DND-41 (cell line): ENCODE measurements at regions not wholly inside any gene's neighbourhood (a gene's known extent, or its start where the extent isn't known, plus 50 kb on each side); places are given as distances from the start of the nearest gene placed in this dataset.

Experiments
- ATAC-seq: fragments of 200-7000 bp; cut with Tn5 transposase; 3 replicates; pipeline ENCODE4 v1.9.1; 2021; ENCODE audit warnings: low read depth; ENCODE audit not compliant: insufficient read depth
- DNase-seq: peaks from one replicate; pipeline ENCODE4 v3.0.0-alpha.2; 2020
- H2AFZ ChIP-seq: 2 replicates; pipeline ENCODE4 v1.6.0; 2012; ENCODE audit warnings: low read depth, low read length
- H3K27ac ChIP-seq: 2 replicates; pipeline ENCODE4 v1.5.1; 2012; ENCODE audit warnings: low read length, inconsistent platforms
- H3K27me3 ChIP-seq: fragments of 200-600 bp; sonication (generic); 2 replicates; pipeline ENCODE4 v1.6.0; 2012; ENCODE audit warnings: low read length, mild to moderate bottlenecking, inconsistent platforms; ENCODE audit not compliant: insufficient read depth, poor library complexity
- H3K36me3 ChIP-seq: 2 replicates; pipeline ENCODE4 v1.5.1; 2012; ENCODE audit warnings: low read length, inconsistent platforms; ENCODE audit not compliant: insufficient read depth
- H3K4me1 ChIP-seq: 2 replicates; pipeline ENCODE4 v1.5.1; 2012; ENCODE audit warnings: mild to moderate bottlenecking, low read length; ENCODE audit not compliant: insufficient read depth
- H3K4me2 ChIP-seq: 2 replicates; pipeline ENCODE4 v1.6.0; 2012; ENCODE audit warnings: mild to moderate bottlenecking, moderate library complexity, low read length, inconsistent platforms; ENCODE audit not compliant: insufficient read depth
- H3K4me3 ChIP-seq, 2 experiments: fragments of 200-600 bp in 1 of 2; shearing (Covaris generic) in 1 of 2; 2 replicates each; pipeline ENCODE4 v1.5.1; 2012 to 2016; ENCODE audit warnings: inconsistent platforms in 2 of 2, low read length in 2 of 2, mild to moderate bottlenecking in 2 of 2, low read depth in 1 of 2, moderate library complexity in 1 of 2
- H3K79me2 ChIP-seq: 2 replicates; pipeline ENCODE4 v1.6.0; 2012; ENCODE audit warnings: low read length, inconsistent platforms; ENCODE audit not compliant: insufficient read depth
- H3K9ac ChIP-seq: 2 replicates; pipeline ENCODE4 v1.6.0; 2012; ENCODE audit warnings: low read depth, mild to moderate bottlenecking, inconsistent platforms, low read length, moderate library complexity
- H3K9me3 ChIP-seq: 2 replicates; pipeline ENCODE4 v1.5.1; 2012; ENCODE audit warnings: low read length, moderate library complexity, mild to moderate bottlenecking, inconsistent platforms; ENCODE audit not compliant: insufficient read depth, severe bottlenecking
- H4K20me1 ChIP-seq: 2 replicates; pipeline ENCODE4 v1.6.0; 2012; ENCODE audit warnings: low read length; ENCODE audit not compliant: insufficient read depth
- EZH2 ChIP-seq: IDR thresholded peaks from 3 replicates; pipeline ENCODE4 v1.6.1; 2012; ENCODE audit warnings: borderline replicate concordance, low read depth, mild to moderate bottlenecking, moderate library complexity, low read length, inconsistent platforms; ENCODE audit not compliant: severe bottlenecking
- TF ChIP-seq, protein P1 (sequence below): IDR thresholded peaks from 2 replicates; pipeline ENCODE4 v1.5.1; 2012; ENCODE audit warnings: borderline replicate concordance, low read length, moderate library complexity, mild to moderate bottlenecking; ENCODE audit not compliant: poor library complexity, severe bottlenecking; ENCODE audit errors: extremely low read depth

DNA sequence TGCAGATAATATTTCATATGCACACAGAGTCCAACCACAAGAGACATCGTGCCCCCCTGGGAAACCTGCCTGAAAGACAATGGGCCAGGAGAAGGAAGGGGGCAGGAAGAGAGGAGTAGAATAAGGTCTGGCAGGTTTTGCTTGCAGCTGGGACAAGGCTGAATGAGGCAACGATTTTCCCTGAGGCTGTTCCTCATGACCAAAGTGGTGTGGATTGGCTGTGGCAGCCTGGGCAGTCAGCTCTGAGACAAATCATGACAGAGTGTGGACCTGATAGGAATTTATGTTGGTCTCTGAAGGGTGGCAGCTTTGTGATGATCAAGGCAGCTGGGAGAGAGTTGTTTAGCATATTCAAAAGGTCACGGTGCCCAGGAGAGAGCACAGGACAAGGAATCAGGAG lies 119.3 kb downstream of the NMUR2 start:
- no peaks in the 10 kb centered on the region for H4K20me1 ChIP-seq
- H3K4me1 ChIP-seq = no peaks in the 10 kb centered on the region
- ATAC-seq (no peak), DNase-seq (no peak)
- no peak overlapping the region for H2AFZ ChIP-seq
- H3K4me3 ChIP-seq = no peak overlapping the region
- no peak overlapping the region for H3K27ac ChIP-seq
- no peak for TF ChIP-seq EZH2
- TF ChIP-seq, protein P1, sequence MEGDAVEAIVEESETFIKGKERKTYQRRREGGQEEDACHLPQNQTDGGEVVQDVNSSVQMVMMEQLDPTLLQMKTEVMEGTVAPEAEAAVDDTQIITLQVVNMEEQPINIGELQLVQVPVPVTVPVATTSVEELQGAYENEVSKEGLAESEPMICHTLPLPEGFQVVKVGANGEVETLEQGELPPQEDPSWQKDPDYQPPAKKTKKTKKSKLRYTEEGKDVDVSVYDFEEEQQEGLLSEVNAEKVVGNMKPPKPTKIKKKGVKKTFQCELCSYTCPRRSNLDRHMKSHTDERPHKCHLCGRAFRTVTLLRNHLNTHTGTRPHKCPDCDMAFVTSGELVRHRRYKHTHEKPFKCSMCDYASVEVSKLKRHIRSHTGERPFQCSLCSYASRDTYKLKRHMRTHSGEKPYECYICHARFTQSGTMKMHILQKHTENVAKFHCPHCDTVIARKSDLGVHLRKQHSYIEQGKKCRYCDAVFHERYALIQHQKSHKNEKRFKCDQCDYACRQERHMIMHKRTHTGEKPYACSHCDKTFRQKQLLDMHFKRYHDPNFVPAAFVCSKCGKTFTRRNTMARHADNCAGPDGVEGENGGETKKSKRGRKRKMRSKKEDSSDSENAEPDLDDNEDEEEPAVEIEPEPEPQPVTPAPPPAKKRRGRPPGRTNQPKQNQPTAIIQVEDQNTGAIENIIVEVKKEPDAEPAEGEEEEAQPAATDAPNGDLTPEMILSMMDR = no peak
- no peak overlapping the region for H3K9ac ChIP-seq
- H3K4me2 ChIP-seq = no peak overlapping the region
- peaks cover 4% of the 10 kb centered on the region for H3K27me3 ChIP-seq
- H3K79me2 ChIP-seq = no peaks in the 10 kb centered on the region
- H3K9me3 ChIP-seq = no peaks in the 10 kb centered on the region
- no peaks in the 10 kb centered on the region for H3K36me3 ChIP-seq

DNA sequence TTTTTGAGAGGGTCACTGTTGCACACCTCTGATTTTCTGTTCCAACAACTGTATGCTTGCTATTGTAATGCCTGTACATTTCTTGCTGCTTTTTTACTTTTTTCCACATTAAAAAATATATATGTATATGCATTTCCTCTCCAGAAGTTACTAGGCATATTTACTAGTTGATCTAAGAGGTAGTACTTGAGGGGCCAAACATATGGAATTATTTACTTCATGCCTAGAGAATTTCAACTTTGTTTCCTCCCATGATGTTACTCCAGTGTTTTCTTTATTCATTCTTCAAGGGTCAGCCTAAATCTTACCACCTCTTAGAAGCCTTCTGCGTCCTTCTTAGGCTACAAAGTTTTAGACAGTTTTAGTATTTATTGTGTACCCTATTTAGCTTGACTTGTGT lies 122.7 kb downstream of the NMUR2 start:
- Histone ChIP-seq H3K4me3 (no peak overlapping the region), H3K36me3 (no peaks in the 10 kb centered on the region), H3K9ac (no peak overlapping the region), H3K4me1 (no peaks in the 10 kb centered on the region), H2AFZ (no peak overlapping the region), H3K4me2 (no peak overlapping the region), H3K9me3 (no peaks in the 10 kb centered on the region), H4K20me1 (no peaks in the 10 kb centered on the region), H3K27me3 (peaks cover 4% of the 10 kb centered on the region), H3K79me2 (no peaks in the 10 kb centered on the region), H3K27ac (no peak overlapping the region)
- TF ChIP-seq, protein P1 = no peak
- no peak for TF ChIP-seq EZH2
- ATAC-seq (no peak), DNase-seq (no peak)

DNA sequence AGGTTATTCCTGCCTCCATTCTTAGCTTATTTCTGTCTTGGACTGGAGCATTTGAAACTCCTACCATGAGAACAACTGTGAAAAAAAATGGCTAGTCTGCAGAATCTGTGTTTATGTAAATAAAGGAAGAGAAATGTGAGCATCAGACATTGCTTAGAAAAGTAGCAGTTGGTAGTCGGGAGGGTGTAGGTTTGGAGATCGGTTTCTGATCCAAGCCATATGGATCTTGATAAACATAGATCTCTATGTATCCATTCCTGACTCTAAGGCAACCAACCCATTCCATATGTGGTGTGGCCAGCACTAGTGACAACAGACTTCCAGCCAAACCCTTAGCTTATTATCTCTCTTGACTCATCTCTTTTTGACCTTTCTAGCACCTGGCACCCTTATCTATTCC lies 127.1 kb downstream of the NMUR2 start:
- no peak overlapping the region for H3K4me2 ChIP-seq
- no peaks in the 10 kb centered on the region for H3K79me2 ChIP-seq
- H3K4me1 ChIP-seq = no peaks in the 10 kb centered on the region
- no peak overlapping the region for H3K4me3 ChIP-seq
- H3K9me3 ChIP-seq = no peaks in the 10 kb centered on the region
- DNase-seq = no peak
- H2AFZ ChIP-seq = no peak overlapping the region
- H3K27ac ChIP-seq = no peak overlapping the region
- H3K36me3 ChIP-seq = no peaks in the 10 kb centered on the region
- no peaks in the 10 kb centered on the region for H3K27me3 ChIP-seq
- no peak for ATAC-seq
- TF ChIP-seq EZH2 = no peak
- TF ChIP-seq, protein P1 = no peak
- H4K20me1 ChIP-seq = no peaks in the 10 kb centered on the region
- H3K9ac ChIP-seq = no peak overlapping the region

DNA sequence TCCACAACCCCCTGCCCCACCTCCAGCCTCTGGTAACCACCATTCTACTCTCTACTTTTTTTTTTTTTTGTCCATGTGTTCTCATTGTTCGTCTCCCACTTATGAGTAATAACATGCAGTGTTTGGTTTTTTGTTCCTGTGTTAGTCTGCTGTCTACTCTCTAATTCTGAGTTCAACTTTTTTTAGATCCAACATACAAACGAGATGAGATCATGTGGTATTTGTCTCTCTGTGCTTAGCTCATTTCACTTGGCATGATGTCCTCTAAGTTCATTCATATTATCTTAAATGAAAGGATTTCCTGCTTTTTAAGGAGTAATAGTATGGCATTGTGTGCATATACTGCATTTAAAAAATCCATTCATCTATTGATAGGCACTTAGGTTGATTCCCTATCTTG lies 130.9 kb downstream of the NMUR2 start:
- no peaks in the 10 kb centered on the region for H3K9me3 ChIP-seq
- no peak overlapping the region for H3K4me2 ChIP-seq
- DNase-seq (no peak), ATAC-seq (no peak)
- TF ChIP-seq, protein P1 = no peak
- no peak for TF ChIP-seq EZH2
- H3K4me3 ChIP-seq = no peak overlapping the region
- H3K79me2 ChIP-seq = no peaks in the 10 kb centered on the region
- no peak overlapping the region for H3K9ac ChIP-seq
- H2AFZ ChIP-seq = no peak overlapping the region
- H3K27ac ChIP-seq = no peak overlapping the region
- no peaks in the 10 kb centered on the region for H3K4me1 ChIP-seq
- no peaks in the 10 kb centered on the region for H3K36me3 ChIP-seq
- H3K27me3 ChIP-seq = no peaks in the 10 kb centered on the region
- H4K20me1 ChIP-seq = no peaks in the 10 kb centered on the region
